H9 (cell line): ENCODE measurements at regions not wholly inside any gene's neighbourhood (a gene's known extent, or its start where the extent isn't known, plus 50 kb on each side); places are given as distances from the start of the nearest gene placed in this dataset.

Experiments
- DNase-seq: peaks from one replicate; pipeline ENCODE4 v3.0.0-alpha.2; 2017
- H2AFZ ChIP-seq: one replicate; pipeline ENCODE4 v1.6.1; 2013; ENCODE audit warnings: mild to moderate bottlenecking, low read length, control low read depth, moderate library complexity
- H2AK5ac ChIP-seq: 2 replicates; pipeline ENCODE4 v1.6.1; 2013; ENCODE audit warnings: low read length, control low read depth, mixed read lengths; ENCODE audit not compliant: insufficient read length
- H2BK120ac ChIP-seq: one replicate; pipeline ENCODE4 v1.6.1; 2013; ENCODE audit warnings: low read depth, mild to moderate bottlenecking, low read length, control low read depth, inconsistent platforms; ENCODE audit not compliant: poor library complexity, severe bottlenecking
- H2BK12ac ChIP-seq: 2 replicates; pipeline ENCODE4 v1.6.1; 2013; ENCODE audit warnings: low read length, control low read depth, mixed read lengths, low read depth; ENCODE audit not compliant: insufficient read length
- H2BK15ac ChIP-seq: 2 replicates; pipeline ENCODE4 v1.6.1; 2013; ENCODE audit warnings: low read depth, low read length, control low read depth
- H2BK20ac ChIP-seq: one replicate; pipeline ENCODE4 v1.6.1; 2013; ENCODE audit warnings: low read depth, mild to moderate bottlenecking, low read length, control low read depth, inconsistent platforms; ENCODE audit not compliant: poor library complexity, severe bottlenecking
- H2BK5ac ChIP-seq: 2 replicates; pipeline ENCODE4 v1.6.1; 2013; ENCODE audit warnings: low read length, control low read depth, mixed read lengths; ENCODE audit not compliant: insufficient read length
- H3K14ac ChIP-seq: 2 replicates; pipeline ENCODE4 v1.6.1; 2013; ENCODE audit warnings: low read length, control low read depth; ENCODE audit not compliant: insufficient read depth
- H3K18ac ChIP-seq: 2 replicates; pipeline ENCODE4 v1.6.1; 2013; ENCODE audit warnings: low read depth, mild to moderate bottlenecking, mixed read lengths, low read length, control low read depth; ENCODE audit not compliant: insufficient read length
- H3K23ac ChIP-seq: 2 replicates; pipeline ENCODE4 v1.6.1; 2013; ENCODE audit warnings: low read length, control low read depth, mixed read lengths, low read depth; ENCODE audit not compliant: insufficient read length
- H3K23me2 ChIP-seq: 2 replicates; pipeline ENCODE4 v1.6.1; 2013; ENCODE audit warnings: low read depth, mild to moderate bottlenecking, mixed read lengths, low read length, control low read depth; ENCODE audit not compliant: insufficient read length, poor library complexity, severe bottlenecking
- H3K27ac ChIP-seq: 2 replicates; pipeline ENCODE4 v1.5.1; 2013; ENCODE audit warnings: low read length, control low read depth, mixed read lengths, low read depth; ENCODE audit not compliant: insufficient read length
- H3K27me3 ChIP-seq: 2 replicates; pipeline ENCODE4 v1.6.1; 2013; ENCODE audit warnings: low read length, control low read depth, inconsistent platforms; ENCODE audit not compliant: insufficient read depth
- H3K4ac ChIP-seq: 2 replicates; pipeline ENCODE4 v1.6.1; 2013; ENCODE audit warnings: low read depth, mild to moderate bottlenecking, control low read depth, inconsistent platforms, low read length, moderate library complexity
- H3K4me1 ChIP-seq: 2 replicates; pipeline ENCODE4 v1.6.1; 2013; ENCODE audit warnings: low read length, control low read depth, inconsistent platforms; ENCODE audit not compliant: insufficient read depth
- H3K4me2 ChIP-seq: 2 replicates; pipeline ENCODE4 v1.6.1; 2013; ENCODE audit warnings: low read length, control low read depth, mixed read lengths; ENCODE audit not compliant: insufficient read length, insufficient read depth
- H3K56ac ChIP-seq: 2 replicates; pipeline ENCODE4 v1.6.1; 2013; ENCODE audit warnings: low read depth, mild to moderate bottlenecking, mixed read lengths, low read length, control low read depth; ENCODE audit not compliant: insufficient read length
- H3K79me1 ChIP-seq: 2 replicates; pipeline ENCODE4 v1.6.1; 2013; ENCODE audit warnings: low read depth, mild to moderate bottlenecking, moderate library complexity, low read length, control low read depth, inconsistent platforms; ENCODE audit not compliant: insufficient read depth, poor library complexity, severe bottlenecking
- H3K79me2 ChIP-seq: 2 replicates; pipeline ENCODE4 v1.6.1; 2013; ENCODE audit warnings: low read length, control low read depth, inconsistent platforms; ENCODE audit not compliant: insufficient read depth
- H3K9ac ChIP-seq: 2 replicates; pipeline ENCODE4 v1.6.1; 2013; ENCODE audit warnings: low read length, control low read depth, mixed read lengths; ENCODE audit not compliant: insufficient read length; ENCODE audit errors: extremely low read depth
- H3K9me3 ChIP-seq: one replicate; pipeline ENCODE4 v1.6.1; 2013; ENCODE audit warnings: low read depth, low read length, inconsistent platforms; ENCODE audit not compliant: control insufficient read depth
- H3T11ph ChIP-seq: one replicate; pipeline ENCODE4 v1.6.1; 2013; ENCODE audit warnings: mild to moderate bottlenecking, low read length, control low read depth, inconsistent platforms
- H4K20me1 ChIP-seq: one replicate; pipeline ENCODE4 v1.6.1; 2013; ENCODE audit not compliant: control insufficient read depth, insufficient read length, insufficient read depth
- H4K5ac ChIP-seq: 2 replicates; pipeline ENCODE4 v1.6.1; 2013; ENCODE audit warnings: low read depth, mild to moderate bottlenecking, mixed read lengths, low read length, control low read depth; ENCODE audit not compliant: insufficient read length
- H4K8ac ChIP-seq: replicated peaks from 2 replicates; pipeline ENCODE4 v1.6.1; 2013; ENCODE audit warnings: low read length, control low read depth, mixed read lengths, low read depth; ENCODE audit not compliant: insufficient read length
- H4K91ac ChIP-seq: 2 replicates; pipeline ENCODE4 v1.6.1; 2013; ENCODE audit warnings: low read depth, mild to moderate bottlenecking, moderate library complexity, mixed read lengths, low read length, control low read depth; ENCODE audit not compliant: insufficient read length
- H3K27ac Mint-ChIP-seq, 3 experiments: 2 replicates in 2 of 3; 3 replicates in 1 of 3; pipeline ENCODE4 v1.8.0; 2020 to 2021; ENCODE audit warnings: mixed read lengths in 3 of 3, mild to moderate bottlenecking in 1 of 3, moderate library complexity in 1 of 3
- H3K27me3 Mint-ChIP-seq: 2 replicates; pipeline ENCODE4 v1.8.0; 2021; ENCODE audit warnings: low read depth, mild to moderate bottlenecking, moderate library complexity, mixed read lengths
- H3K36me3 Mint-ChIP-seq, 3 experiments: 2 replicates in 2 of 3; 3 replicates in 1 of 3; pipeline ENCODE4 v1.8.0; 2020 to 2021; ENCODE audit warnings: low read depth in 3 of 3, mixed read lengths in 3 of 3; ENCODE audit not compliant: insufficient read depth in 1 of 3
- H3K4me1 Mint-ChIP-seq, 2 experiments: 2 replicates each; pipeline ENCODE4 v1.8.0; 2020; ENCODE audit warnings: mixed read lengths in 2 of 2
- H3K4me3 Mint-ChIP-seq, 2 experiments: 2 replicates in 1 of 2; 3 replicates in 1 of 2; pipeline ENCODE4 v1.8.0; 2020 to 2021; ENCODE audit warnings: mild to moderate bottlenecking in 2 of 2, mixed read lengths in 2 of 2, moderate library complexity in 1 of 2
- H3K9me3 Mint-ChIP-seq, 2 experiments: 2 replicates in 1 of 2; 3 replicates in 1 of 2; pipeline ENCODE4 v1.8.0; 2020; ENCODE audit warnings: mild to moderate bottlenecking in 2 of 2, mixed read lengths in 2 of 2, moderate library complexity in 1 of 2
- WGBS: extraction: QIAGEN DNeasy Blood & Tissue Kit; methylation state at CpG from one replicate; pipeline ENCODE4 v1.1.7; 2013; ENCODE audit warnings: missing lambda C conversion rate, low lambda C conversion rate, mixed read lengths; ENCODE audit not compliant: insufficient read length; ENCODE audit errors: extremely low coverage; 5-methylcytosine and 5-hydroxymethylcytosine counted together
- TF ChIP-seq, protein P1 (sequence below): fragments of 200-600 bp; sonication (generic); conservative IDR thresholded peaks from 3 replicates; pipeline ENCODE4 v1.8.0; 2021; ENCODE audit warnings: antibody characterized with exemption, mild to moderate bottlenecking

GRCh38 chr5:126004636-126005035 lies 418.6 kb upstream of the GRAMD2B start:
- Mint-ChIP-seq H3K4me3 (no peak overlapping the region), H3K4me1 (peaks cover 15 to 18% of the 10 kb centered on the region in 2 experiments), H3K9me3 (no peaks in the 10 kb centered on the region), H3K27me3 (no peaks in the 10 kb centered on the region), H3K27ac (no peak overlapping the region), H3K36me3 (peaks cover 0 to 2% (median 2%) of the 10 kb centered on the region in 3 experiments; a peak in 2 of 7 replicates)
- Histone ChIP-seq H2BK12ac (no peak overlapping the region), H3K9me3 (no peaks in the 10 kb centered on the region), H3K4ac (no peak overlapping the region), H3T11ph (no peak overlapping the region), H2AK5ac (no peak overlapping the region), H2AFZ (no peak overlapping the region), H2BK5ac (no peak overlapping the region), H3K79me2 (no peaks in the 10 kb centered on the region), H3K27ac (no peak overlapping the region), H3K18ac (no peak overlapping the region), H3K4me2 (no peak overlapping the region), H4K91ac (no peak overlapping the region), H3K23ac (no peak overlapping the region), H2BK120ac (no peak overlapping the region), H3K56ac (no peak overlapping the region), H4K20me1 (no peaks in the 10 kb centered on the region), H4K5ac (no peak overlapping the region), H4K8ac (no peak overlapping the region), H3K4me1 (peaks cover 4% of the 10 kb centered on the region; the same call in 1 of the 2 replicates), H3K79me1 (no peaks in the 10 kb centered on the region), H3K27me3 (no peaks in the 10 kb centered on the region), H2BK20ac (no peak overlapping the region), H3K9ac (no peak overlapping the region), H2BK15ac (no peak overlapping the region), H3K14ac (no peak overlapping the region), H3K23me2 (no peaks in the 10 kb centered on the region)
- TF ChIP-seq, protein P1, sequence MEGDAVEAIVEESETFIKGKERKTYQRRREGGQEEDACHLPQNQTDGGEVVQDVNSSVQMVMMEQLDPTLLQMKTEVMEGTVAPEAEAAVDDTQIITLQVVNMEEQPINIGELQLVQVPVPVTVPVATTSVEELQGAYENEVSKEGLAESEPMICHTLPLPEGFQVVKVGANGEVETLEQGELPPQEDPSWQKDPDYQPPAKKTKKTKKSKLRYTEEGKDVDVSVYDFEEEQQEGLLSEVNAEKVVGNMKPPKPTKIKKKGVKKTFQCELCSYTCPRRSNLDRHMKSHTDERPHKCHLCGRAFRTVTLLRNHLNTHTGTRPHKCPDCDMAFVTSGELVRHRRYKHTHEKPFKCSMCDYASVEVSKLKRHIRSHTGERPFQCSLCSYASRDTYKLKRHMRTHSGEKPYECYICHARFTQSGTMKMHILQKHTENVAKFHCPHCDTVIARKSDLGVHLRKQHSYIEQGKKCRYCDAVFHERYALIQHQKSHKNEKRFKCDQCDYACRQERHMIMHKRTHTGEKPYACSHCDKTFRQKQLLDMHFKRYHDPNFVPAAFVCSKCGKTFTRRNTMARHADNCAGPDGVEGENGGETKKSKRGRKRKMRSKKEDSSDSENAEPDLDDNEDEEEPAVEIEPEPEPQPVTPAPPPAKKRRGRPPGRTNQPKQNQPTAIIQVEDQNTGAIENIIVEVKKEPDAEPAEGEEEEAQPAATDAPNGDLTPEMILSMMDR: no peak
- WGBS: no CpG with 5 or more reads among the region's 2 CpGs
- no peak for DNase-seq
